HL-60 (cell line): ENCODE measurements at regions not wholly inside any gene's neighbourhood (a gene's known extent, or its start where the extent isn't known, plus 50 kb on each side); places are given as distances from the start of the nearest gene placed in this dataset.

Source experiments
- DNase-seq, 2 experiments: peaks; one replicate each; pipeline ENCODE4 v3.0.0-alpha.2; 2010 to 2020; ENCODE audit warnings: low read depth in 1 of 2, low spot score in 1 of 2
- H3K27ac ChIP-seq: fragments of 250-450 bp; sonication (Bioruptor Pico); replicated peaks from 2 replicates; pipeline ENCODE4 v1.5.1; 2020; ENCODE audit warnings: mild to moderate bottlenecking, moderate library complexity
- H3K27me3 ChIP-seq: fragments of 250-450 bp; sonication (Bioruptor Pico); 2 replicates; pipeline ENCODE4 v1.5.1; 2021; ENCODE audit warnings: mild to moderate bottlenecking, moderate library complexity; ENCODE audit not compliant: insufficient read depth, poor library complexity, severe bottlenecking
- H3K4me3 ChIP-seq: replicated peaks from 2 replicates; pipeline ENCODE4 v1.5.1; 2011; ENCODE audit warnings: mild to moderate bottlenecking, control low read depth, low read length; ENCODE audit not compliant: insufficient read depth
- GABPA ChIP-seq: IDR thresholded peaks from 2 replicates; pipeline ENCODE4 v1.6.1; 2012; ENCODE audit warnings: low read depth
- POLR2AphosphoS5 ChIP-seq: IDR thresholded peaks from 2 replicates; pipeline ENCODE4 v1.6.1; 2012; ENCODE audit warnings: low read depth
- REST ChIP-seq: IDR thresholded peaks from 2 replicates; pipeline ENCODE4 v1.6.1; 2012; ENCODE audit warnings: low read depth; ENCODE audit not compliant: insufficient replicate concordance
- SPI1 ChIP-seq: IDR thresholded peaks from 2 replicates; pipeline ENCODE4 v1.6.1; 2012; ENCODE audit warnings: low read depth, mild to moderate bottlenecking, borderline replicate concordance
- TF ChIP-seq, protein P1 (sequence below): IDR thresholded peaks from one replicate; pipeline ENCODE4 v1.5.1; 2011; ENCODE audit warnings: low read length, control low read depth, inconsistent platforms; ENCODE audit not compliant: insufficient read depth

- no peak for DNase-seq
- Histone ChIP-seq H3K27me3 (no peaks in the 10 kb centered on the region), H3K4me3 (no peak overlapping the region), H3K27ac (no peak overlapping the region)
- TF ChIP-seq GABPA (no peak), REST (no peak), SPI1 (no peak), POLR2AphosphoS5 (no peak)
- TF ChIP-seq, protein P1, sequence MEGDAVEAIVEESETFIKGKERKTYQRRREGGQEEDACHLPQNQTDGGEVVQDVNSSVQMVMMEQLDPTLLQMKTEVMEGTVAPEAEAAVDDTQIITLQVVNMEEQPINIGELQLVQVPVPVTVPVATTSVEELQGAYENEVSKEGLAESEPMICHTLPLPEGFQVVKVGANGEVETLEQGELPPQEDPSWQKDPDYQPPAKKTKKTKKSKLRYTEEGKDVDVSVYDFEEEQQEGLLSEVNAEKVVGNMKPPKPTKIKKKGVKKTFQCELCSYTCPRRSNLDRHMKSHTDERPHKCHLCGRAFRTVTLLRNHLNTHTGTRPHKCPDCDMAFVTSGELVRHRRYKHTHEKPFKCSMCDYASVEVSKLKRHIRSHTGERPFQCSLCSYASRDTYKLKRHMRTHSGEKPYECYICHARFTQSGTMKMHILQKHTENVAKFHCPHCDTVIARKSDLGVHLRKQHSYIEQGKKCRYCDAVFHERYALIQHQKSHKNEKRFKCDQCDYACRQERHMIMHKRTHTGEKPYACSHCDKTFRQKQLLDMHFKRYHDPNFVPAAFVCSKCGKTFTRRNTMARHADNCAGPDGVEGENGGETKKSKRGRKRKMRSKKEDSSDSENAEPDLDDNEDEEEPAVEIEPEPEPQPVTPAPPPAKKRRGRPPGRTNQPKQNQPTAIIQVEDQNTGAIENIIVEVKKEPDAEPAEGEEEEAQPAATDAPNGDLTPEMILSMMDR, result no peak
These were observed 95.1 kb downstream of the MPP7 start for GRCh38 chr10:28207799-28208198.

GRCh38 chr10:28202941-28203352 is 99.9 kb downstream of the MPP7 start:
- H3K4me3 ChIP-seq, result no peak overlapping the region
- TF ChIP-seq GABPA, result no peak
- no peak for TF ChIP-seq POLR2AphosphoS5
- no peak for TF ChIP-seq SPI1
- no peak for TF ChIP-seq REST
- no peak for DNase-seq
- no peak overlapping the region for H3K27ac ChIP-seq
- H3K27me3 ChIP-seq, result no peaks in the 10 kb centered on the region

DNA sequence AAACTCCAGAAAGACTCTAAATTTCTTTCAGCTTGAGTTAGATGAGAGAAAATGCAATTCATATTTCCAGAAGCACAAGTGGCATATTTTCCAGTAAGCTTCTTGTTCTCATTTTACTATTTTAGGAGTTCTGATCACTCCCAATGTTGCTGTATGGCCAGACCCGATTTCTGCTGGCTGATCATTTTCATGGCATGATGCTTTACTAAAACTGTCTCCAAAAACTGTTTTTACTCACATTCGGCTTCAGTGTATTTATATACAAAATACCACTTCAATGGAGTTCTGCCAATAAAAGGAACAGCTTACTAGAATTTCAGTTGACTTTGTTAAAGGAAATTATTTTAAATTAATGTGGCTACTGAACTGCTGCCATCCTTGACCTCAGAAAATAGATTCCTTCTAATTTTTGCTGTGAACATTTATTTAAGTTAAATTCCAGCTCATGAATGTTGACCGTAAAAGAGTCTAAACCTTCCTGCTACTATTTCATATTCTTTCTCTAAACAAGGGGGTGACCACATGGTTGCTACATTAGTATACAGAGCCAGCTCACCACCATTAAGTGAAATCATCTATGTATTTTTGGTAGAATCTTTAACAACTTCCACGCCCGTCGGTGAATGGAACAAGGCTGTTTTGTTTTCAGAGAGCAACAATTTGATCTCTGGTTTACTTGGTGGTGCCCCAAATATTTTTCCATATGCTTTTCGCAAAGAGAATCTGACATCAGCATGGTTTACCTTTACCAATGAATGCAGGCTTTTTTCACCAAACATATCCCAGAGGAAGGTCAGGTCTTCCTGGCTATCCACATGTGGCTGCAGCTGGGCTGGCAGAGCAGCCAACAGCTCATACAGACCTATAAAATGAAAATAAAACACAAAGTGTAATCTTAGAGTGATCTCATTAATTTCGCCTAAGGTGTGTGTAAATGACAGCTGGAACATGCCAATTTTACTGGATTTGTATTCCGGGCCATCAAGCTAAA is 101.2 kb downstream of the MPP7 start:
- no peak overlapping the region for H3K4me3 ChIP-seq
- H3K27me3 ChIP-seq, result no peaks in the 10 kb centered on the region
- no peak for DNase-seq
- TF ChIP-seq, protein P1, result no peak
- no peak for TF ChIP-seq REST
- H3K27ac ChIP-seq, result no peak overlapping the region
